K562 (cell line): ENCODE measurements at regions not wholly inside any gene's neighbourhood (a gene's known extent, or its start where the extent isn't known, plus 50 kb on each side); places are given as distances from the start of the nearest gene placed in this dataset.

Experiments
- ATAC-seq: fragments of 200-7000 bp; cut with Tn5 transposase; 3 replicates; pipeline ENCODE4 v1.9.1; 2020; ENCODE audit warnings: moderate library complexity
- BruUV-seq: library from RNA; stranded (reverse); fragments of 400-500 nt; replicated peaks from 2 replicates; lab custom pipeline; 2021; lab: Mats Ljungman, UMichigan
- CTCF ChIA-PET: fragments of 300-600 bp; formaldehyde crosslinking; extraction: SDS; loops from one replicate; lab custom pipeline; 2021; ENCODE audit warnings: low intra/inter-chr PET ratio; lab: Yijun Ruan, JAX
- POLR2A ChIA-PET: fragments of 300-600, 350-650 bp; sonication (Branson Sonifier 250); formaldehyde crosslinking; extraction: SDS; loops from one replicate; lab custom pipeline; 2021; ENCODE audit warnings: antibody characterized with exemption, inconsistent platforms; lab: Yijun Ruan, JAX
- DNase-seq, 4 experiments: peaks; one replicate each; pipeline versions ENCODE4 v3.0.0 to v3.0.0-alpha.2; 2011 to 2018; ENCODE audit warnings: low spot score in 3 of 4, mixed read lengths in 3 of 4; ENCODE audit errors: extremely low read depth in 1 of 4
- FAIRE-seq: peaks from 2 replicates; lab custom pipeline; 2011; peaks lifted over from hg19 to GRCh38; lab: Jason Lieb, UNC
- H2AFZ ChIP-seq: 2 replicates; pipeline ENCODE4 v1.6.0; 2011; ENCODE audit warnings: low read depth, low read length, control low read depth, inconsistent platforms
- H3K27ac ChIP-seq: fragments of 200-600 bp; 3 replicates; pipeline ENCODE4 v1.8.0; 2011; ENCODE audit warnings: low read depth, mild to moderate bottlenecking, control low read depth, inconsistent platforms, low read length, moderate library complexity, mixed read lengths; ENCODE audit errors: extremely low read depth
- H3K27me3 ChIP-seq, 2 experiments: fragments of 300-600 bp in 1 of 2; 2 replicates in 1 of 2; 3 replicates in 1 of 2; pipeline versions ENCODE4 v1.6.0 to v1.8.0; 2011; ENCODE audit warnings: inconsistent platforms in 2 of 2, low read length in 2 of 2, mild to moderate bottlenecking in 1 of 2, mixed read lengths in 1 of 2, moderate library complexity in 1 of 2; ENCODE audit not compliant: control insufficient read depth in 2 of 2, insufficient read depth in 2 of 2
- H3K36me3 ChIP-seq: fragments of 300-600 bp; 3 replicates; pipeline ENCODE4 v1.8.0; 2011; ENCODE audit warnings: mild to moderate bottlenecking, low read length, inconsistent platforms; ENCODE audit not compliant: control insufficient read depth, insufficient read depth
- H3K4me1 ChIP-seq, 2 experiments: fragments of 200-600 bp in 1 of 2; replicated peaks in 1 of 2; 2 replicates in 1 of 2; 3 replicates in 1 of 2; pipeline versions ENCODE4 v1.5.1 to v1.8.0; 2011; ENCODE audit warnings: inconsistent platforms in 2 of 2, low read length in 2 of 2, mild to moderate bottlenecking in 1 of 2, mixed read lengths in 1 of 2, moderate library complexity in 1 of 2; ENCODE audit not compliant: control insufficient read depth in 2 of 2, insufficient read depth in 2 of 2
- H3K4me2 ChIP-seq: 2 replicates; pipeline ENCODE4 v1.6.1; 2011; ENCODE audit warnings: low read length, control low read depth, inconsistent platforms, mixed read lengths; ENCODE audit not compliant: insufficient read depth
- H3K4me3 ChIP-seq: fragments of 200-600 bp; sonication (generic), shearing (Covaris generic); 2 replicates; pipeline ENCODE4 v1.5.1; 2016; ENCODE audit warnings: control low read depth, inconsistent platforms
- H3K79me2 ChIP-seq: fragments of 200-600 bp; 3 replicates; pipeline ENCODE4 v1.8.0; 2011; ENCODE audit warnings: low read length, inconsistent platforms; ENCODE audit not compliant: control insufficient read depth, insufficient read depth
- H3K9ac ChIP-seq, 2 experiments: 2 replicates each; pipeline versions ENCODE4 v1.6.0 to v1.6.1; 2011; ENCODE audit warnings: low read depth in 2 of 2, low read length in 2 of 2, control low read depth in 1 of 2, inconsistent platforms in 1 of 2, mild to moderate bottlenecking in 1 of 2, mixed read lengths in 1 of 2; ENCODE audit not compliant: insufficient read depth in 1 of 2
- H3K9me1 ChIP-seq: one replicate; pipeline ENCODE4 v1.6.0; 2011; ENCODE audit warnings: inconsistent platforms, mild to moderate bottlenecking, low read length, moderate library complexity; ENCODE audit not compliant: control insufficient read depth, insufficient read depth
- H3K9me3 ChIP-seq: replicated peaks from 2 replicates; pipeline ENCODE4 v1.5.1; 2011; ENCODE audit warnings: low read depth, low read length, inconsistent platforms; ENCODE audit not compliant: control insufficient read depth, insufficient read depth
- H4K20me1 ChIP-seq: replicated peaks from 2 replicates; pipeline ENCODE4 v1.6.1; 2011; ENCODE audit warnings: low read length, inconsistent platforms, mixed read lengths; ENCODE audit not compliant: control insufficient read depth, insufficient read depth
- CBFA2T3 ChIP-seq: fragments of 450-650 bp; IDR thresholded peaks from 2 replicates; pipeline ENCODE4 v1.6.1; 2017
- CHCHD3 ChIP-seq: fragments of 250-450 bp; sonication (Bioruptor Pico); IDR thresholded peaks from 2 replicates; pipeline ENCODE4 v2.1.2; 2022; ENCODE audit warnings: mild to moderate bottlenecking
- PCBP1 ChIP-seq: fragments of 200-400 bp; formaldehyde crosslinking; IDR thresholded peaks from 2 replicates; pipeline ENCODE4 v1.6.1; 2018; ENCODE audit warnings: mild to moderate bottlenecking, low read depth, low read length; ENCODE audit not compliant: poor library complexity, severe bottlenecking
- RBM15 ChIP-seq: fragments of 200-400 bp; formaldehyde crosslinking; IDR thresholded peaks from 2 replicates; pipeline ENCODE4 v1.6.1; 2018; ENCODE audit warnings: mild to moderate bottlenecking, low read length, moderate library complexity; ENCODE audit not compliant: insufficient read depth
- RBM25 ChIP-seq: fragments of 200-400 bp; formaldehyde crosslinking; IDR thresholded peaks from 2 replicates; pipeline ENCODE4 v1.6.1; 2018; ENCODE audit warnings: low read length, low read depth, moderate library complexity; ENCODE audit not compliant: severe bottlenecking
- TCF7 ChIP-seq: sonication (generic); IDR thresholded peaks from 2 replicates; pipeline ENCODE4 v1.6.1; 2016; ENCODE audit warnings: antibody characterized with exemption, borderline replicate concordance
- WGBS: fragments of 100-300 bp; shearing (Covaris generic); methylation state at CpG from one replicate; pipeline ENCODE4 v1.1.6; 2016; ENCODE audit warnings: low coverage, mixed read lengths; ENCODE audit not compliant: insufficient coverage; ENCODE audit errors: missing lambda C conversion rate; 5-methylcytosine and 5-hydroxymethylcytosine counted together
- in situ Hi-C: fragments of 300-500 bp; cut with MboI; formaldehyde crosslinking; loops from 4 replicates; pipeline ENCODE4 v1.15.0; 2018; ENCODE audit warnings: inconsistent platforms, mixed read lengths
- intact Hi-C: fragments of 100-400 bp; cut with micrococcal nuclease; formaldehyde crosslinking; loops from 2 replicates; pipeline ENCODE4 v1.14.2; 2022
- TF ChIP-seq, protein P1 (sequence below): fragments of 250-450 bp; sonication (Bioruptor Pico); IDR thresholded peaks from 2 replicates; pipeline ENCODE4 v1.5.1; 2021; ENCODE audit warnings: mild to moderate bottlenecking

DNA sequence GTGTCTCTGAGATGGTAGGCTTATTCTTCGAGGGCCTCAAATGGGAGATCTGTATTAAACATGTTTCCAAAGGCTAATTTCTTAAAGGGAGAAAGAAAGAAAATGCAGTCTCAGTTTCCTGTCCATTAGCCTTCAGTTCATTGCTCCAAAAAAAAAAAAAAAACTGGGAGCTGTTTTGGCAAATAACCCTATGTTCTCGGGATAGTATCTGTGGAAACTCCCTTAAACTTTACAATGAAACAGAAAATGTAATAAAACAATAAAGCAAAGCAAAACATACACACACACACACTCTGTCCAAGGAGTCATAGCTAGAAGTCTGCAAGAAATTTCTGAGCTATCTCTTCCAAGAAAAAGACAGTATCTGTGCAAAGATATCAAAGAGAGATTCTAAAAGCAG lies 172.5 kb upstream of the CELF2 start:
- H3K4me3 ChIP-seq, result no peak overlapping the region
- FAIRE-seq (no peak), ATAC-seq (no peak), DNase-seq (no peak)
- TF ChIP-seq CBFA2T3 (no peak), PCBP1 (no peak), RBM15 (no peak), CHCHD3 (no peak), TCF7 (no peak), RBM25 (no peak)
- TF ChIP-seq, protein P1, sequence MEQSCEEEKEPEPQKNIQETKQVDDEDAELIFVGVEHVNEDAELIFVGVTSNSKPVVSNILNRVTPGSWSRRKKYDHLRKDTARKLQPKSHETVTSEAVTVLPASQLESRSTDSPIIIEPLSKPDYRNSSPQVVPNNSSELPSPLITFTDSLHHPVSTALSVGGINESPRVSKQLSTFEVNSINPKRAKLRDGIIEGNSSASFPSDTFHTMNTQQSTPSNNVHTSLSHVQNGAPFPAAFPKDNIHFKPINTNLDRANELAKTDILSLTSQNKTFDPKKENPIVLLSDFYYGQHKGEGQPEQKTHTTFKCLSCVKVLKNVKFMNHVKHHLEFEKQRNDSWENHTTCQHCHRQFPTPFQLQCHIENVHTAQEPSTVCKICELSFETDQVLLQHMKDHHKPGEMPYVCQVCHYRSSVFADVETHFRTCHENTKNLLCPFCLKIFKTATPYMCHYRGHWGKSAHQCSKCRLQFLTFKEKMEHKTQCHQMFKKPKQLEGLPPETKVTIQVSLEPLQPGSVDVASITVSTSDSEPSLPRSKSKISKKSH (CRISPR knock-in tag), result no peak
- H3K9ac ChIP-seq, result no peak overlapping the region
- no peak overlapping the region for H3K27ac ChIP-seq
- H3K4me1 ChIP-seq, result no peaks in the 10 kb centered on the region
- H2AFZ ChIP-seq, result no peak overlapping the region
- BruUV-seq, result no TSS peak
- H3K9me1 ChIP-seq, result peaks cover 2% of the 10 kb centered on the region
- H3K4me2 ChIP-seq, result no peak overlapping the region
- no peaks in the 10 kb centered on the region for H3K27me3 ChIP-seq
- intact Hi-C loops (no loop called here), in situ Hi-C loops (no loop called here)
- ChIA-PET CTCF (no interaction called here), POLR2A (no interaction called here)
- no peaks in the 10 kb centered on the region for H3K79me2 ChIP-seq
- no peaks in the 10 kb centered on the region for H4K20me1 ChIP-seq
- no peaks in the 10 kb centered on the region for H3K9me3 ChIP-seq
- no peaks in the 10 kb centered on the region for H3K36me3 ChIP-seq
- WGBS, result 0% methylated on average over 2 of the region's 2 CpGs
